GM10266 (cell line): ENCODE measurements at regions not wholly inside any gene's neighbourhood (a gene's known extent, or its start where the extent isn't known, plus 50 kb on each side); places are given as distances from the start of the nearest gene placed in this dataset.

Experiments used
- DNase-seq: peaks from one replicate; pipeline ENCODE4 v3.0.0; 2012; ENCODE audit errors: extremely low spot score
- TF ChIP-seq, protein P1 (sequence below): IDR thresholded peaks from 2 replicates; pipeline ENCODE4 v1.5.1; 2012; ENCODE audit warnings: mild to moderate bottlenecking, low read depth; ENCODE audit not compliant: control insufficient read depth, insufficient read depth; ENCODE audit errors: missing control alignments

DNA sequence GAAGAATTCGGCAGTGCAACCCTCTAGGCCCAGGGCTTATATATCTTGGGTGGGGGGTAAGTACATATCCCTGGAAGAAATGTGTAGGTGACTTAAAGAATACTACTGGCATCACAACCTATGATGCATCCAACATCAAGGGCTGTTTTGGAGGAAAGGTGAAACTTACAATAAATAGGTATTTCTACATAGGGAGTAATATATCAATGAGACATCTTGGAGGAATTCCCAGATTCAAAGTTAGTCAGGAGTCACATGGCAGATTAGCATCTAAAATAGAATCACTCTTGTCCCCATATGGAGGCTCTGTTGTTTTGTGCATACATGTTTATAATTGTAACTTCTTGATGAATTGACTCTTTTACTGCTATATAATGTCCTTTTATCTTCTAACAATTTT is 375.5 kb downstream of the PAX1 start:
- TF ChIP-seq, protein P1, sequence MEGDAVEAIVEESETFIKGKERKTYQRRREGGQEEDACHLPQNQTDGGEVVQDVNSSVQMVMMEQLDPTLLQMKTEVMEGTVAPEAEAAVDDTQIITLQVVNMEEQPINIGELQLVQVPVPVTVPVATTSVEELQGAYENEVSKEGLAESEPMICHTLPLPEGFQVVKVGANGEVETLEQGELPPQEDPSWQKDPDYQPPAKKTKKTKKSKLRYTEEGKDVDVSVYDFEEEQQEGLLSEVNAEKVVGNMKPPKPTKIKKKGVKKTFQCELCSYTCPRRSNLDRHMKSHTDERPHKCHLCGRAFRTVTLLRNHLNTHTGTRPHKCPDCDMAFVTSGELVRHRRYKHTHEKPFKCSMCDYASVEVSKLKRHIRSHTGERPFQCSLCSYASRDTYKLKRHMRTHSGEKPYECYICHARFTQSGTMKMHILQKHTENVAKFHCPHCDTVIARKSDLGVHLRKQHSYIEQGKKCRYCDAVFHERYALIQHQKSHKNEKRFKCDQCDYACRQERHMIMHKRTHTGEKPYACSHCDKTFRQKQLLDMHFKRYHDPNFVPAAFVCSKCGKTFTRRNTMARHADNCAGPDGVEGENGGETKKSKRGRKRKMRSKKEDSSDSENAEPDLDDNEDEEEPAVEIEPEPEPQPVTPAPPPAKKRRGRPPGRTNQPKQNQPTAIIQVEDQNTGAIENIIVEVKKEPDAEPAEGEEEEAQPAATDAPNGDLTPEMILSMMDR = no peak
- no peak for DNase-seq

DNA sequence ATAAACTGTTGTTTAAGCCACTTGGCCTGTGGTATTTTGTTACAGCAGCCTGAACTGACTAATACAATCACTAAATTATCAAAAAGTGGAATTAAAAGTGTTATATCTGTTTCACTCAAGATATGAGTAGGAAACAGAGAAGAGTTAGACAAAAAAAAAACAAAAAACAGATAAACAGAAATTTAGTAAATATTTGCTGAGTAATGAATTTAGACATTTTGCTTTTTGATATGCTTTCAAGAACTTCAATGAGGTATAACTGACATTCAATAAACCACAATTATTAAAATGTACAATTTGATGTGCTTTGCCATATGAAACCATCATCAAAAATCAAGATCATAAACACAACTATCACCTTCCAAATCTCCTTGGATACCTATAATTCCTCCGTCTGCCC is 369.2 kb downstream of the PAX1 start:
- TF ChIP-seq, protein P1 = no peak

DNA sequence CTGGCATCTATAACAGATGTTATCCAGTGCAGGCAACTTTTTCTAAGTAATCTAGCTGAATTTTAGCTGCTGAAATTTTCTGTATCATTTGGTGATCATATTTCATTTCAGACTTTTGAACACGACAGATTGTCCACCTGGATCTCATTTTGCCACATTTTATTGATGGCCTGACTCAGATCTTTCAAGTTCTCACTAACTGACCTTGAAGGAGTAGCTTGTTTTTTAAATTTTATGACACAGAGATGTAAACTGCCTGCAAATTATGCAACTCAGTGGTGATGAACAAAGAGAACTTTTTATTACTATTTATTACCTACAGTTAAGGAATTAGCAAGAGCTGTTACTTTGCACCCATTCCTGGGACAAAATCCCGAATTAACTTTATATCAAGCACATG is 366.4 kb downstream of the PAX1 start:
- TF ChIP-seq, protein P1 = no peak
- no peak for DNase-seq

More for the DNA sequence above, 369.2 kb downstream of the PAX1 start:
- no peak for DNase-seq

DNA sequence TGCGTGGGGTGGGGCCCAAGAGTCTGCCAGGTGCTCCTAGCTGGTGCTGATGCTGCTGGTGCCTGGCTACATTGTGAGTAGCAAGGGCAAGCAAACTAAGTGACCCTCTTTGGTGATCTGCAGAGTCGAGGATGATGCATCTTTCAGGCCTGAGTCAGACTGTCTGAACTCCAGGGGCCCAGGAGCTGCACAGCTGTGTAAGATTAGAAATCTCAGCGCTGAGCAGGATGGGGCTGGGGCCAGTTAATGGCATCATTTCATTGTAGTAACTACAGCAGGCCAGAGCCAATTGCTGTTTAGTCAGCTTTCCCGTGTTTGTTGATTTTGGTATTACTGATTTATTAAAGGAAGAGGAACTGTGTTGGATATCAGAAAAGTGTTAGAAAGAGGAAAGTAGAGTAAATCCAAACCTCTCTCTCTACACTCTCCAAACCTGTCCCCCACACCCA is 365.2 kb downstream of the PAX1 start:
- DNase-seq = no peak
- TF ChIP-seq, protein P1 = no peak

DNA sequence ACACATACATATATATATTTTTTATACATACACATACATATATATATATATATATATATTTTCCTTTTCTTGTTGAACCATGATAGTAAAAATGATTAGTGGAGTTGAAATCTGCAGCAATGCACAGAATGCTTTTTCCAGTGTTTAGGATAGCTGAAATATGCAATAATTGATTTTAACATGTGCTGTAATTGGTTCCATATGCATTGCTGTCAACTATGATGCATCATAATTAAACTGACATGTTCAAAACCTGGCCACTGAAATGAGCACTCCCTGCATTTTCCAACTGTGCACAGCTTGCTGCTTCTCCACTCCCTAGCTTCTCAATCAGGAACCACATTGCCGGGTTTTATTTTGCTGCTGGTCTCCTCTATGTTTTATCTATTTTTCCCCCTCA is 358.3 kb downstream of the PAX1 start:
- TF ChIP-seq, protein P1 = no peak
- no peak for DNase-seq

DNA sequence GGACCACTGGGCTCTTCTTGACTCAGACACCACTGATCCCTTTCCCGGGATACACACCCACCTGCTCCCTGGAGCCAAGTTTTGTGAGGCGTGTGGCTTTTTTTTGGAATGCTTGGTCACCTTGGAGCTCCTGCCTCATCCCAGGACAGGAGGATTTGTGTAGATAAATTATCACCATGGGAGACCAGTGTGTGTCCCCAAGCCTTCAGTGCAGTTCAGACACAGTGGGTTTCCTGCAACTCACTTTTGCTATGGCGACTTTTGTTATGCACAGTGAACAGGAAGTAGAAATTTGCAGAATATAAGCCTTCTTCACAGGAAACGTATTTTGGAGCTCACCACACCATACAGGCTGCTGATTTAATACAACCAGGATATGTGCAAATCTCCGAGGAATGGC is 357.4 kb downstream of the PAX1 start:
- TF ChIP-seq, protein P1 = no peak
- DNase-seq = no peak

DNA sequence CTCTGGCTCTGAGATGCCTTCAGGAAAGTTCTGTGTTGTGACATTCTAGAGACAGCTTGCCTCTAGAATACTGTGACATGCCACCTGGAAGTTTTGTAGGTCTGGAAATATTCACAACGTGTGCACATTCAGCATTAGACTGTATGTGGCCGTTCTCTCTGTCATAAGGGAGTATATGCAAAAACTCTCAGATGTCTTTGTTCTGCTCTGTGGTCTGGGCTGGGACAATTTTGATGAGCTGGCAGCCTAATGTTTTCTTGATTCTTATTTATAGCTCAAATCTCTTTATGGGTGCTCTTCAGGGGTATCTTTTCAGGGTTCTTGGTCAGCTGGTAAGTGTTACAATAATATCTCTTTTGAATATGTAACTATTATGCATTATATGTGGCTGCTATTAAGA is 355.1 kb downstream of the PAX1 start:
- DNase-seq = no peak
- TF ChIP-seq, protein P1 = no peak
